ENCODE measurements at regions not wholly inside any gene's neighbourhood (a gene's known extent, or its start where the extent isn't known, plus 50 kb on each side); places are given as distances from the start of the nearest gene placed in this dataset.
"Not testable (repeated sequence)": the region's sequence is repeated elsewhere in the genome, so short reads cannot be mapped to it uniquely, and the experiment has no call there.

- DNase-seq = no peak
These were observed 559.5 kb downstream of the DMRTA1 start for GRCh38 chr9:23006127-23006526.

DNA sequence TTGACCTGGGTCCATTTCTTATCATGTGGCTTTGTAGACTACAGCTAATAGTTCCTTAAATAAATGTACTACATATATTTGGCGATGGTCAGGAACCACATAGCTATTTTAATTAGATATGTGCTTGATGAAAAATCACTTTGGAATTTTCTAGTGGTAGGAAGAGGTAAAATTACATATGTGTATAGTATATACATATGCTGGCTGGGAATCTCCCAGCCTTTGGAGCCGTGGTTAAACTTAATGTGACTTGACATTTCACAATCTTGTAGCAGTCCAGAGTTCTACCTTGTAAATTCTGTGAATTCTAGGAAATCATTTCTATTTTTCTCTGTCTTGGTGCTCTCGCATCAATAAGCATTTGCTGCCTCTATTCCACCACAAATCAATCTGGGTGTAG, 565.0 kb downstream of the DMRTA1 start:
- DNase-seq = no peak

DNA sequence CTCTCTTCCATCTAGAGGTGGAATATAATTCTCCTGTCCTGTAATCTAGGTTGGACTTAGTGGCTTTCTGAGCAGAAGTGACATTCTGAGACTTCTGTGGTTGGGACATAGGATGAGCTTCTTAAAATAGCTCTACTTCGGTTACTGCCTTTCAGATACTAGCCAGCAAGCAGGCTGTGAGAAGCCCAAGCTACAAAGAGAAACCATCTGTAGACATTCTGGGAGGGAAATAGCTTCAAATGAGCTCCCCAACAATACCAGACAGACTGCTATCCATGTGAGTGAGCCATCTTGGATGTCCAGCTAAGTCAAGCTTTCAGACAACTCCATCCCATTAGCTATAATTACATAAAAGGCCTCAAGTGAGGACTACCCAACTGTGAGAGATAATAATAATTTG, 568.9 kb downstream of the DMRTA1 start:
- DNase-seq = no peak

- DNase-seq = no peak
These were observed 589.8 kb downstream of the DMRTA1 start for GRCh38 chr9:23036416-23036815.

DNA sequence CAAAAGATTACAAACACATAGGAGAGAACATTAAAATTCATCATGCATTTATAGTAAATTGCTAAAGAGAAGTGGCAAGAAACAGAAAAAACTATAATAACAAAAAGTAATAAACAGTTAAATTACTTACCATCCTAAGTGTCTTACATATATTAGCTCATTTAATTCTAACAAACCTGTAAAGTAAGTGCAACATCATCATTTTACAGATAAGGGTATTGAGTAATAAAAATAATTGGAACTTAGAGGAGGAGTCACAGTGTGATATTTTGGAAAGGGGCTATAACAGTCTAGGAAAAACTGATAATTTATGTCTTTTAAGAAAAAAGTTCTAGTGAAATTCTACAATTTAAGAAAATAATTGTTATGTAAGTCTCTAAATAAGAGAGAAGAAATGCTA, 592.8 kb downstream of the DMRTA1 start:
- no peak for DNase-seq

DNA sequence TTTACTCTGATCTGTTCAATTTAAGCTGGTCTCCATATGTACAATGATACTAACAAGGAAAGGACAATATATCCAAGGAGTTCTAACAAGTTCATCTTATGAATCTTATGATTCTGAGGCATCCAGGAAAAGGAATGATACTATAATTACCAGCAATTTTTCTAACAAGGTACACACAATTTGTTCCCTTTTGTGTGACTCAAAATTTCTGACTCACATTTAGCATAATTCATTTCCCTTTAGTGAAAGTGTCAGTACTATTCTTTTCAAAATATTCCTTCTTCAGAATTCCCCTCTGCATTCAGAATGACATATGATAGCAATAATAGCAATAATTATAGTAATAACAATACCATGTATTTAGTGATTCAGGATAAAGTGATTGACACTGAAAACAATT, 594.8 kb downstream of the DMRTA1 start:
- DNase-seq = no peak

- DNase-seq = no peak
These were observed 597.9 kb downstream of the DMRTA1 start for GRCh38 chr9:23044549-23044948.

DNA sequence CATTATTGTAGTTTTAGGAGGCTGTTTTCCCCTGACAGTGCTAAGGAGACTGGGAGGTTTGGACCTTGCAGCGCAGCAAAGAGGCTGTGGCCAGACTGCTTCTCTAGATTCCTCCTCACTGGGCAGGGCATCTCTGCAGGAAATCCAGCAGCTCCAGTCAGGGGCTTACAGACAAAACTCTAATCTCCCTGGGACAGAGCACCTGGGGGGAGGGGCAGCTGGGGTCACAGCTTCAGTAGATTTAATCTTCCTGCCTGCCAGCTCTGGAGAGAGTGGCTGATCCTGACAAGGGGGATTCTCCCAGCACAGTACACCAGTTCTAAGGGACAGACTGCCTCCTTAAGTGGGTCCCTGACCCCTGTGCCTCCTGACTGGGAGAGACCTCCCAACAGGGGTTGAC, 599.4 kb downstream of the DMRTA1 start:
- DNase-seq = not testable (repeated sequence)

- DNase-seq = no peak
These were observed 603.9 kb downstream of the DMRTA1 start for GRCh38 chr9:23050548-23050947.

GRCh38 chr9:23073136-23073535, 626.5 kb downstream of the DMRTA1 start:
- DNase-seq = no peak

- DNase-seq = no peak
These were observed 633.2 kb downstream of the DMRTA1 start for GRCh38 chr9:23079798-23080197.

DNA sequence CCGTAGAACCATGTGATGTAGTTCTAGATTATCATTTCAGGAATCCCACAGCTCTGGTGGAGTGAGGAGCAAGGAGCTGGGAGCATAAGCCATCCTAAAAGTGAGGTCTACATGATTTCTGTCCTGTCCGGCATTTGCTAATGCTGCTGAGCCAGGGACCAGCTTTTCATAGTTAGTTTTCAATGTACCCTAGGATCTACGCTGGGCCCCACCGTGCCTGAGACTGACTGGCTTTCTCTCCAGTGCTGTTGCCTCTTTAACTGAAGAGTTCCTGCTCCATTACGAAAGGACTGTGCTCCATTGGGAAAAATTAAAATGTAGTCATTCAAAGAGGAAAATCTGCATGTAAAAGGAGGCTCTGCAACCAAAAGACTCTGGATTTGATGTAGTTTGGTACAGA, 634.8 kb downstream of the DMRTA1 start:
- DNase-seq = no peak

- DNase-seq = no peak
These were observed 642.3 kb downstream of the DMRTA1 start for GRCh38 chr9:23088932-23089364.

- no peak for DNase-seq
These were observed 671.0 kb downstream of the DMRTA1 start for GRCh38 chr9:23117616-23118015.

GRCh38 chr9:23120630-23121029, 674.0 kb downstream of the DMRTA1 start:
- DNase-seq = no peak

DNA sequence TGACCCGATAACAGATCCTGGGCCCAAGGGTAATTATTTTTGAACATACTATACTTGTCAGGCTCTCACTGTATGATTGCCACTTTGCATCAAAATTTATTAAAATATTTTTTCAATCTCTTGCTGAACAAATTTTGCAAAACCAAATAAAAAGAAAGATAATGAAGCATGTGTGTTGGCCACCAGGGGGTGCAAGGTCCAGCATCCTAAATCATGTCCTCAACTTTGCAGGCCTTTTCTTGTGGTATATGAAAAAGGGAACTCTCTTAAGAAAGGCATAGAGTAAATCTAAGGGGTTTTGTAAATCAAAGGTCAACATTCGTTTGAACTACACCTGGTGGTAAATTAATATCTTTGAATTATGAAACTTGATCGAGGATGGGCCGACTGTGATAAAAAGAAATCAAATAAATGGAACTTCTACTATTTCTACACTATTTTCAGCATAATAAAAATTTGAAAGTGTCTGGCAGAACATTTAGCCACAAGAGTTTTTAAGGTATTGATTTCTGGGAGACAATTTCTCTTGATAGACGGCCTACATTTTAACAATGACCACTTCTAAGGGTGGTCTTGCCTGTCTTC, 676.5 kb downstream of the DMRTA1 start:
- no peak for DNase-seq

- DNase-seq = no peak
These were observed 680.6 kb downstream of the ELAVL2 start for GRCh38 chr9:23145467-23145866.

- DNase-seq = no peak
These were observed 673.0 kb downstream of the ELAVL2 start for GRCh38 chr9:23153058-23153457.

- no peak for DNase-seq
These were observed 665.5 kb downstream of the ELAVL2 start for GRCh38 chr9:23160491-23160890.

GRCh38 chr9:23160952-23161469, 665.0 kb downstream of the ELAVL2 start:
- no peak for DNase-seq

GRCh38 chr9:23162789-23163188, 663.3 kb downstream of the ELAVL2 start:
- no peak for DNase-seq

- no peak for DNase-seq
These were observed 654.6 kb downstream of the ELAVL2 start for GRCh38 chr9:23171479-23171878.

DNA sequence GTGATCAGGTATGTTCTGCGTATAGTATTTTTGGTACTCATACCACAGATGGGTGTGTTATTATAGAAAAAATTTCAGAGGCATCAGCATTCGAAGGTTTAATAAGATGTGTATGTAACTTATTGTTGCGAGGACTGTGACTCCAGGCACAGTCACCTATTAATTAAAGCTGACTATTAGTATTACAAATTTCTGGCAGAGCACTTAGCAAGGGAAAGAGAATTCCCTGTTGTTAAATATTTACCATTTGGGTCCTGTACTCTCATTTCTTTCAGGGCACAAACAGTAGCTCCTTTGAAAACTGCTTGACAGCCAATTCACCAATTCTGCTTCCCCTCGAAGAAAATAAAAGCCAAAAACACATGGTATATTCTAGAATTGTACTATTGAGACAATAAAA, 653.8 kb downstream of the ELAVL2 start:
- DNase-seq = no peak

GRCh38 chr9:23172979-23173637, 652.9 kb downstream of the ELAVL2 start:
- no peak for DNase-seq

DNA sequence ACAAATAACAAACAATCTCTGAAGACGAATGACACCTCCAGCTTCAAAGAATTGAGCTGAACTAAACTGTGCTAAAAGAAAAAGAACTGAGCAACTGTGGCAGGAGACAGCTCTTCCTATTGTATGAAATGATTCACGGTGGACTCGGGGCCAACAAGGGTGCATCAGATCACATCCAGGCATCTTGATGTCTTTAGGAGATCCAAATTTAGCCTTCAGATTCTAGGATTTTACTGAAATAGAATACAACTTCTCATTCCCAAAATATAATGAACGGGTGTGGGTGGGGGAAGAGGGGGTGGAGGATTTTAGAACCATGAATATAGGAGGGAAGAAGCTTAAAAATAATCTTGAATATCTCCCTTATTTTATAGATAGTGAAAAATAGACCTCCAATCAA, 631.8 kb downstream of the ELAVL2 start:
- no peak for DNase-seq
